ENCODE measurements at regions not wholly inside any gene's neighbourhood (a gene's known extent, or its start where the extent isn't known, plus 50 kb on each side); places are given as distances from the start of the nearest gene placed in this dataset.
"Not testable (repeated sequence)": the region's sequence is repeated elsewhere in the genome, so short reads cannot be mapped to it uniquely, and the experiment has no call there.

DNA sequence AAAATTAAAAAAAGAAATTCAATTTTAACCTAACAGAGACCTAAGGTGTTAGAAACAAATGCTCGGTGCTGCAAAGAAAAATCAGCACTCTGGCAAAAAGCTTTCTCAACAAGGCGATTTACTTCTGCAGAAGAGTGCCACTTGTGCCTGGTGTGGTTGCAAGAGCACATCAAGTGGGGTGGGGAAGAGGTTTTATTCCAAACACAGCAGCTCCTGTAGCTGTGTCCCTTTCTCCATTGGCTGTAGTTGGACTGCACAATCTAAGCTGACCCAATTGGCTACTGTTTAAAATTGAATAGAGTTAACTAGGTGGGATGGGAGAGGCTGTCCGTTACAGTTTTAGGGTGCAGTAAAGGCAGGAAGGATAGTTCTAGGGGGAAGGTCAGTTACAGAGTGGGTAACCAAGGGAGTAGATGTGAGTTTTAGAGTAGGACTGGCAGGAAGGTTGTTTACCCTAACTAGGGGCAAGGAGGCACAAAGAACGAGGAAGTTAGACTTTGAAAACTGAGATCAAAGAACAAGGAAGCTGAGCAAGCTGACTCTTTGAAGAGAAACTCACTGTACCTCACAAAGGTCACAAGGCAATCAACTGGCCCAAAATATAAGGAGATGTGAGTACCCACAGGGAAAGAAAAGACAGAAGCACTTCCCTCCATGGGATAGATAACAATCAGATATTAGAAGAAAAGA lies 145.7 kb downstream of the LIG4 start:
- TF ChIP-seq, protein P1, sequence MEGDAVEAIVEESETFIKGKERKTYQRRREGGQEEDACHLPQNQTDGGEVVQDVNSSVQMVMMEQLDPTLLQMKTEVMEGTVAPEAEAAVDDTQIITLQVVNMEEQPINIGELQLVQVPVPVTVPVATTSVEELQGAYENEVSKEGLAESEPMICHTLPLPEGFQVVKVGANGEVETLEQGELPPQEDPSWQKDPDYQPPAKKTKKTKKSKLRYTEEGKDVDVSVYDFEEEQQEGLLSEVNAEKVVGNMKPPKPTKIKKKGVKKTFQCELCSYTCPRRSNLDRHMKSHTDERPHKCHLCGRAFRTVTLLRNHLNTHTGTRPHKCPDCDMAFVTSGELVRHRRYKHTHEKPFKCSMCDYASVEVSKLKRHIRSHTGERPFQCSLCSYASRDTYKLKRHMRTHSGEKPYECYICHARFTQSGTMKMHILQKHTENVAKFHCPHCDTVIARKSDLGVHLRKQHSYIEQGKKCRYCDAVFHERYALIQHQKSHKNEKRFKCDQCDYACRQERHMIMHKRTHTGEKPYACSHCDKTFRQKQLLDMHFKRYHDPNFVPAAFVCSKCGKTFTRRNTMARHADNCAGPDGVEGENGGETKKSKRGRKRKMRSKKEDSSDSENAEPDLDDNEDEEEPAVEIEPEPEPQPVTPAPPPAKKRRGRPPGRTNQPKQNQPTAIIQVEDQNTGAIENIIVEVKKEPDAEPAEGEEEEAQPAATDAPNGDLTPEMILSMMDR (IDR thresholded peaks at IDR 0.05), result no peak
- TF ChIP-seq POLR2A (IDR thresholded peaks at IDR 0.05), result no peak
- H3K36me3 ChIP-seq, result no peaks in the 10 kb centered on the region
- intact Hi-C loops (cut with DNase I), result no loop called here
- H3K4me1 ChIP-seq, result no peaks in the 10 kb centered on the region
- no peak overlapping the region for H3K27ac ChIP-seq
- WGBS, 2 donors, result 59 to 64% methylated on average over 4 of the region's 4 CpGs
- no peaks in the 10 kb centered on the region for H3K27me3 ChIP-seq
- no peak for DNase-seq
- peaks cover 0 to 7% (median 4%) of the 10 kb centered on the region in 3 donors for H3K9me3 ChIP-seq
- no peak overlapping the region for H3K4me3 ChIP-seq

DNA sequence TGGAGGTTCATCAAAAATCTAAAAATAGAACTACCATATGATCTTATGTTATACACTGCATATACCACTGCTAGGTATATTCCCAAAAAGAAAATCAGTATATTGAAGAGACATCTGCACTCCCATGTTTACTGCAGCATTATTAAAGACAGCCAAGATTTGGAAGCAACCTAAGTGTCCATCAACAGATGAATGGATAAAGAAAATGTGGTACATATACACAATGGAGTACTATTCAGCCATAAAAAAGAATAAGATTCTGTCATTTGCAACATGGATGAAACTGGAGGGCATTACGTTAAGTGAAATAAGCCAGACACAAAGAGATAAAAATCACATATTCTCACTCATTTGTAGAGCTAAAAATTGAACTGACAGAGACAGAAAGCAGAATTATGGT lies 151.0 kb downstream of the LIG4 start:
- H3K4me1 ChIP-seq; intact Hi-C loops (cut with DNase I); H3K9me3 ChIP-seq; H3K36me3 ChIP-seq; H3K4me3 ChIP-seq; H3K27ac ChIP-seq; DNase-seq; H3K27me3 ChIP-seq: not testable (repeated sequence)
- 31 to 35% methylated on average over 1 of the region's 1 CpG for WGBS, 2 donors

DNA sequence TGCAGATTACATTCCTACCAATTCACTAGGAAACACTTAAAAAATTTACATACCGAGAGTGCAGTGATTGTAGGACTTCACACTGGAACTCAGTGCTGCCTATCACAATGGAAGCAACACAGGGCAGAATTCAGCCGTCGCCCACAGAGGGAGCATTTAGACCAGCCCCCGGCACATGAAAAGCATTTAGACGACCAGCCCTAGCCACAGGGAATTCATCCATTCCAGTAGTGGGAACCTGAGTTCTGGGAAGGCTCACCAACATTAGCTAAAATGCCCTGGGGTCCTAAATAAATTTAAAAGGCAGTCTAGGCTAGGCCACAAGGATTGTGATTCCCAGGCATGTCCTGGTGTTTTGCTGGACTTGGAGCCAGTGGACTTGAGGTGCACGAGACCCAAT lies 155.2 kb downstream of the LIG4 start:
- H3K27ac ChIP-seq, result no peak overlapping the region
- no peaks in the 10 kb centered on the region for H3K9me3 ChIP-seq
- WGBS, 2 donors, result 70 to 75% methylated on average over 6 of the region's 6 CpGs
- DNase-seq, result no peak
- no peaks in the 10 kb centered on the region for H3K4me1 ChIP-seq
- intact Hi-C loops (cut with DNase I), result no loop called here
- TF ChIP-seq, protein P1 (IDR thresholded peaks at IDR 0.05), result no peak
- no peak for TF ChIP-seq POLR2A (IDR thresholded peaks at IDR 0.05)
- H3K4me3 ChIP-seq, result no peak overlapping the region
- no peaks in the 10 kb centered on the region for H3K36me3 ChIP-seq
- H3K27me3 ChIP-seq, result no peaks in the 10 kb centered on the region

DNA sequence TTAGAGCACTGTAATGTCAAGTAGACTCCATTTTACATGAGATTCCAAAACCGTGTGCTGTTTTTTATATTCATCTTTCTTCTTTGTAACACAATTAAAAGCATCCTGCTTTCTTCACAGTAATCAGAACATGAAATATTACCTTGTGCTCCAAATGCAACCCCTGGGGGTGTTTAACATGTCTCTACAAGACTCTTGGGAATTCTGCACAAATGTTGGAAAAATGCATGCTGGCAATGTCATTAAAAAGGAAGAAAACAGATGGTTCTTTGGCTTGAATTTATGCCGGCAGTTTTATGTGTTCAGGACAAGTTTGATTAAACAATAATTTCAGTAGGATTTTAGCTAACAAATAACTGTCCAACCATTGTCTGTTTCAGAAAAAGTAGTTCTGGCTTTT lies 159.1 kb downstream of the LIG4 start:
- Histone ChIP-seq H3K36me3 (no peaks in the 10 kb centered on the region), H3K27ac (no peak overlapping the region), H3K9me3 (no peaks in the 10 kb centered on the region), H3K4me1 (no peaks in the 10 kb centered on the region), H3K4me3 (no peak overlapping the region), H3K27me3 (no peaks in the 10 kb centered on the region)
- intact Hi-C loops (cut with DNase I), result no loop called here
- DNase-seq, result no peak
- no peak for TF ChIP-seq POLR2A (IDR thresholded peaks at IDR 0.05)
- TF ChIP-seq, protein P1 (IDR thresholded peaks at IDR 0.05), result no peak
- 27 to 30% methylated on average over 2 of the region's 2 CpGs for WGBS, 2 donors

DNA sequence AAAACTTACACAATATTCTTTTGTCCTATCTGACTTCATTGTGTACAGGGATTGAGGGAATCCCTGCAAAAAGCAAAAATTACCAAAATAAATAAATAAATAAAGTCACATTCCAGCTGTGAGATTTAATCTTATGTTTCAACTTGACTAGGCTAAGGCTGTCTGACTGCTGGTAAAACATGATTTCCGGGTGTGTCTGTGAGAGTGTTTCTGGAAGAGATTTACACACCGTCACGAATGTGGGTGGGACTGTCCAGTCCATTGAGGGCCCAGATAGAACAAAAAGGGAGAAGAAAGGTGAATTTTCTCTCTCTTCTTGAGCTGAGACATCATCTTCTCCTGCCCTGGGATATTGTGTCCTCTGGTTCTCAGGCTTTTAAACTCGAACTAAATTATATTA lies 166.1 kb downstream of the LIG4 start:
- H3K4me3 ChIP-seq, result no peak overlapping the region
- no peak for TF ChIP-seq POLR2A (IDR thresholded peaks at IDR 0.05)
- TF ChIP-seq, protein P1 (IDR thresholded peaks at IDR 0.05), result no peak
- DNase-seq, result no peak
- H3K36me3 ChIP-seq, result no peaks in the 10 kb centered on the region
- H3K27ac ChIP-seq, result no peak overlapping the region
- intact Hi-C loops (cut with DNase I), result no loop called here
- H3K4me1 ChIP-seq, result no peaks in the 10 kb centered on the region
- 33 to 34% methylated on average over 4 of the region's 4 CpGs for WGBS, 2 donors
- H3K9me3 ChIP-seq, result no peaks in the 10 kb centered on the region
- H3K27me3 ChIP-seq, result no peaks in the 10 kb centered on the region

DNA sequence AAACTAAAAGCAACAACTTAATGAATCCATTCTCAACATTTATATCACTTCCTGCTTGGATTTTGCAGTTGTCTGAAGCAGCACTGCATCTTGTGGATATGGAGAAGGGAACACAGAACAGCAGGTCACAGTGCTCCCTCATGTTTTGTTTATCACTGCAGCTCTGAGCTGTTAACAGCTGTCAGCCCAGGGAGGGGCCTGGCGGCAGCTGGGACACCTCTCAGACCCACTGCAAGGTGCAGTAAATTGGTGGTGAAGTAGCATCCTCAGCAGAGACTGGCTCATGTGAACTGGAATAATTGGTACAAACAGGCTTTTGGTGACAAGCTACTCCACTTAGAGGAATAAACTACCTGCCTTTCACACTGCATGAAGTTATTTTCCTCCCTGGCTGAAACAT lies 170.4 kb downstream of the LIG4 start:
- no peaks in the 10 kb centered on the region for H3K36me3 ChIP-seq
- no CpG with 5 or more reads among the region's 1 CpG for WGBS, 2 donors
- no peaks in the 10 kb centered on the region for H3K9me3 ChIP-seq
- H3K4me1 ChIP-seq, result no peaks in the 10 kb centered on the region
- H3K27me3 ChIP-seq, result no peaks in the 10 kb centered on the region
- DNase-seq, result no peak
- intact Hi-C loops (cut with DNase I), result no loop called here
- TF ChIP-seq, protein P1 (IDR thresholded peaks at IDR 0.05), result no peak
- TF ChIP-seq POLR2A (IDR thresholded peaks at IDR 0.05), result no peak
- no peak overlapping the region for H3K4me3 ChIP-seq
- H3K27ac ChIP-seq, result no peak overlapping the region

DNA sequence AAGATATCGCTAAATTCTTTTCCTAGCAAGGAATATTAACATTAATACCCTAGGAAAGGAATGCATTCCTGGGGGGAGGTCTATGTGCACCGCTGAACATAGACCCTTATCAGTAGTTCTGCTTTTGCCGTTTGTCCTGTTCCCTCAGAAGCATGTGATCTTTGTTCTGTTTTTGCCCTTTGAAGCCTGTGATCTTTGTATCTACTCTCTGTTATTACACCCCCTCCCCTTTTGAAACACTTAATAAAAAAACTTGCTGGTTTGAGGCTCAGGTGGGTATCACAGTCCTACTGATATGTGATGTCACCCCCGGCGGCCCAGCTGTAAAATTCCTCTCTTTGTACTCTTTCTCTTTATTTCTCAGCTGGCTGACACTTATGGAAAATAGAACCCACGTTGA lies 172.5 kb downstream of the LIG4 start:
- WGBS, 2 donors, result 54 to 55% methylated on average over 6 of the region's 6 CpGs
- H3K27ac ChIP-seq; H3K4me1 ChIP-seq; H3K36me3 ChIP-seq; intact Hi-C loops (cut with DNase I); DNase-seq; H3K9me3 ChIP-seq; H3K27me3 ChIP-seq; H3K4me3 ChIP-seq: not testable (repeated sequence)
